Activated CD8-positive, alpha-beta T cell treated with anti-CD3 and anti-CD28 coated beads, Interleukin-2, amount 10 ng/mL, durations not matched to agents 7 days and 5 days (primary cell): ENCODE measurements at regions not wholly inside any gene's neighbourhood (a gene's known extent, or its start where the extent isn't known, plus 50 kb on each side); places are given as distances from the start of the nearest gene placed in this dataset.

Experiments
- ATAC-seq: fragments of 150-1000 bp; cut with Tn5 transposase; one replicate; pipeline ENCODE4 v1.10.0; 2021; ENCODE audit warnings: moderate library complexity
- CTCF ChIA-PET: fragments of 350-600 bp; sonication (Branson Sonifier 250); formaldehyde crosslinking; loops from one replicate; lab custom pipeline; 2021; ENCODE audit warnings: antibody characterized with exemption; lab: Charles Lee
- POLR2A ChIA-PET: fragments of 350-600 bp; sonication (Branson Sonifier 250); formaldehyde crosslinking; loops from one replicate; lab custom pipeline; 2021; ENCODE audit warnings: antibody characterized with exemption; lab: Charles Lee
- DNase-seq: peaks from one replicate; pipeline ENCODE4 v3.0.0-alpha.2; 2020
- H3K27ac Mint-ChIP-seq: one replicate; pipeline ENCODE4 v1.8.0; 2021; ENCODE audit warnings: mild to moderate bottlenecking, mixed read lengths
- H3K27me3 Mint-ChIP-seq: one replicate; pipeline ENCODE4 v1.8.0; 2021; ENCODE audit warnings: low read depth, mixed read lengths
- H3K36me3 Mint-ChIP-seq: one replicate; pipeline ENCODE4 v1.8.0; 2021; ENCODE audit warnings: low read depth, mixed read lengths
- H3K4me1 Mint-ChIP-seq: one replicate; pipeline ENCODE4 v1.8.0; 2021; ENCODE audit warnings: low read depth, mixed read lengths
- H3K4me3 Mint-ChIP-seq: one replicate; pipeline ENCODE4 v1.8.0; 2021; ENCODE audit warnings: mild to moderate bottlenecking, mixed read lengths
- H3K9me3 Mint-ChIP-seq: one replicate; pipeline ENCODE4 v1.8.0; 2022; ENCODE audit warnings: mixed read lengths; ENCODE audit not compliant: insufficient read depth

GRCh38 chr16:6863135-6863534 lies 469.5 kb upstream of the RBFOX1 start:
- ChIA-PET POLR2A (no interaction called here), CTCF (no interaction called here)
- Mint-ChIP-seq H3K27me3 (no peaks in the 10 kb centered on the region), H3K4me1 (no peaks in the 10 kb centered on the region), H3K36me3 (no peaks in the 10 kb centered on the region), H3K4me3 (no peak overlapping the region), H3K9me3 (peaks cover 10% of the 10 kb centered on the region), H3K27ac (no peak overlapping the region)
- ATAC-seq = no peak
- DNase-seq = no peak

GRCh38 chr16:6861815-6862477 lies 470.7 kb upstream of the RBFOX1 start:
- peaks cover 10% of the 10 kb centered on the region for H3K9me3 Mint-ChIP-seq
- H3K27me3 Mint-ChIP-seq = no peaks in the 10 kb centered on the region

GRCh38 chr16:6861135-6861814 lies 471.4 kb upstream of the RBFOX1 start:
- POLR2A ChIA-PET = no interaction called here

More at GRCh38 chr16:6861815-6862477, 470.7 kb upstream of the RBFOX1 start:
- Mint-ChIP-seq H3K36me3 (no peaks in the 10 kb centered on the region), H3K4me1 (no peaks in the 10 kb centered on the region), H3K4me3 (no peak overlapping the region), H3K27ac (no peak overlapping the region)
- no peak for DNase-seq
- POLR2A ChIA-PET = no interaction called here
- CTCF ChIA-PET = no interaction called here
- no peak for ATAC-seq

GRCh38 chr16:6857575-6857974 lies 475.1 kb upstream of the RBFOX1 start:
- Mint-ChIP-seq H3K4me1 (no peaks in the 10 kb centered on the region), H3K36me3 (no peaks in the 10 kb centered on the region), H3K27ac (no peak overlapping the region), H3K4me3 (no peak overlapping the region), H3K27me3 (no peaks in the 10 kb centered on the region), H3K9me3 (peaks cover 3% of the 10 kb centered on the region)
- CTCF ChIA-PET = no interaction called here
- no peak for ATAC-seq
- no peak for DNase-seq
- POLR2A ChIA-PET = no interaction called here

More at GRCh38 chr16:6861135-6861814, 471.4 kb upstream of the RBFOX1 start:
- CTCF ChIA-PET = no interaction called here
- Mint-ChIP-seq H3K9me3 (peaks cover 10% of the 10 kb centered on the region), H3K4me3 (no peak overlapping the region), H3K27me3 (no peaks in the 10 kb centered on the region), H3K36me3 (no peaks in the 10 kb centered on the region), H3K4me1 (no peaks in the 10 kb centered on the region), H3K27ac (no peak overlapping the region)
- DNase-seq (no peak), ATAC-seq (no peak)

GRCh38 chr16:6856578-6856977 lies 476.1 kb upstream of the RBFOX1 start:
- CTCF ChIA-PET = no interaction called here
- no peaks in the 10 kb centered on the region for H3K27me3 Mint-ChIP-seq
- no peak overlapping the region for H3K4me3 Mint-ChIP-seq

GRCh38 chr16:6853565-6853964 lies 479.1 kb upstream of the RBFOX1 start:
- Mint-ChIP-seq H3K36me3 (no peaks in the 10 kb centered on the region), H3K4me3 (no peak overlapping the region), H3K4me1 (no peaks in the 10 kb centered on the region), H3K27ac (no peak overlapping the region), H3K27me3 (no peaks in the 10 kb centered on the region), H3K9me3 (peaks cover under 1% of the 10 kb centered on the region)
- POLR2A ChIA-PET = no interaction called here
- CTCF ChIA-PET = no interaction called here
- DNase-seq = no peak
- ATAC-seq = no peak

More at GRCh38 chr16:6856578-6856977, 476.1 kb upstream of the RBFOX1 start:
- POLR2A ChIA-PET = no interaction called here
- Mint-ChIP-seq H3K4me1 (no peaks in the 10 kb centered on the region), H3K27ac (no peak overlapping the region), H3K9me3 (peaks cover 3% of the 10 kb centered on the region), H3K36me3 (no peaks in the 10 kb centered on the region)
- no peak for DNase-seq
- ATAC-seq = no peak

- Mint-ChIP-seq H3K4me1 (no peaks in the 10 kb centered on the region), H3K4me3 (no peak overlapping the region), H3K9me3 (peaks cover 5% of the 10 kb centered on the region), H3K27ac (no peak overlapping the region), H3K27me3 (no peaks in the 10 kb centered on the region), H3K36me3 (no peaks in the 10 kb centered on the region)
- ATAC-seq (no peak), DNase-seq (no peak)
- ChIA-PET POLR2A (no interaction called here), CTCF (no interaction called here)
Measured at GRCh38 chr16:6852643-6853225, 479.9 kb upstream of the RBFOX1 start.

- ATAC-seq (no peak), DNase-seq (no peak)
- Mint-ChIP-seq H3K9me3 (peaks cover 17% of the 10 kb centered on the region), H3K27ac (no peak overlapping the region), H3K4me3 (no peak overlapping the region), H3K36me3 (no peaks in the 10 kb centered on the region), H3K4me1 (no peaks in the 10 kb centered on the region), H3K27me3 (no peaks in the 10 kb centered on the region)
- CTCF ChIA-PET = no interaction called here
- POLR2A ChIA-PET = no interaction called here
Measured at GRCh38 chr16:6846452-6846851, 486.2 kb upstream of the RBFOX1 start.

- no peaks in the 10 kb centered on the region for H3K4me1 Mint-ChIP-seq
- ATAC-seq = no peak
- H3K36me3 Mint-ChIP-seq = no peaks in the 10 kb centered on the region
- no peaks in the 10 kb centered on the region for H3K27me3 Mint-ChIP-seq
- no peak overlapping the region for H3K27ac Mint-ChIP-seq
- CTCF ChIA-PET = no interaction called here
- no peak overlapping the region for H3K4me3 Mint-ChIP-seq
- H3K9me3 Mint-ChIP-seq = peaks cover 26% of the 10 kb centered on the region
- POLR2A ChIA-PET = no interaction called here
- DNase-seq = no peak
Measured at GRCh38 chr16:6841392-6841791, 491.3 kb upstream of the RBFOX1 start.

- DNase-seq (no peak), ATAC-seq (no peak)
- Mint-ChIP-seq H3K4me1 (no peaks in the 10 kb centered on the region), H3K27ac (no peak overlapping the region), H3K36me3 (no peaks in the 10 kb centered on the region), H3K9me3 (peaks cover 15% of the 10 kb centered on the region), H3K4me3 (no peak overlapping the region), H3K27me3 (no peaks in the 10 kb centered on the region)
- ChIA-PET POLR2A (no interaction called here), CTCF (no interaction called here)
Measured at GRCh38 chr16:6837722-6838121, 494.9 kb upstream of the RBFOX1 start.

GRCh38 chr16:6836766-6837165 lies 495.9 kb upstream of the RBFOX1 start:
- ChIA-PET CTCF (no interaction called here), POLR2A (no interaction called here)
- H3K9me3 Mint-ChIP-seq = peaks cover 23% of the 10 kb centered on the region
- ATAC-seq (no peak), DNase-seq (no peak)
- H3K36me3 Mint-ChIP-seq = no peaks in the 10 kb centered on the region
- H3K27me3 Mint-ChIP-seq = no peaks in the 10 kb centered on the region
- no peak overlapping the region for H3K4me3 Mint-ChIP-seq
- no peak overlapping the region for H3K27ac Mint-ChIP-seq
- H3K4me1 Mint-ChIP-seq = no peaks in the 10 kb centered on the region

- Mint-ChIP-seq H3K4me3 (no peak overlapping the region), H3K27ac (no peak overlapping the region), H3K9me3 (peaks cover 23% of the 10 kb centered on the region), H3K36me3 (no peaks in the 10 kb centered on the region), H3K27me3 (no peaks in the 10 kb centered on the region), H3K4me1 (no peaks in the 10 kb centered on the region)
- CTCF ChIA-PET = no interaction called here
- ATAC-seq (no peak), DNase-seq (no peak)
- POLR2A ChIA-PET = no interaction called here
Measured at GRCh38 chr16:6835941-6836340, 496.7 kb upstream of the RBFOX1 start.
